ENCODE measurements at regions not wholly inside any gene's neighbourhood (a gene's known extent, or its start where the extent isn't known, plus 50 kb on each side); places are given as distances from the start of the nearest gene placed in this dataset.

DNA sequence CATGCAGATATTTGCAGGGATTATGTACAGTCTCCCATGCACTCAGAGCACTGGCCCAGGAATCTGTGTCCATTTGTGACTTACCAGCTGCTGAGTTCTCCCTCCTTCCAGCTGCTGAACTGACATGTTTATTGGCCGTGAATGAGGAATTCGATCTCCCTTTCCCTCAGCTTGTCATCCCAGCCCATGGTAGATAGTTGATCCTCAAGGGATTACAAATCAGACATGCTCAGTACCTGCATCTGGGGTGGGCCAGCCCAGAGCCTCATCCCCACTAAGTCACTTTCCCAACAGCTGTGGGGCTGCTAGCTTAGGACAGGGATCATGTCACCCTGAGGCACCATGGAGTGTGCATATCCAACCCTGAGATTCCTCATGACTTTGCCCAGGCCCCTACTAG is 1284.9 kb upstream of the LRRTM1 start:
- DNase-seq: no peak

DNA sequence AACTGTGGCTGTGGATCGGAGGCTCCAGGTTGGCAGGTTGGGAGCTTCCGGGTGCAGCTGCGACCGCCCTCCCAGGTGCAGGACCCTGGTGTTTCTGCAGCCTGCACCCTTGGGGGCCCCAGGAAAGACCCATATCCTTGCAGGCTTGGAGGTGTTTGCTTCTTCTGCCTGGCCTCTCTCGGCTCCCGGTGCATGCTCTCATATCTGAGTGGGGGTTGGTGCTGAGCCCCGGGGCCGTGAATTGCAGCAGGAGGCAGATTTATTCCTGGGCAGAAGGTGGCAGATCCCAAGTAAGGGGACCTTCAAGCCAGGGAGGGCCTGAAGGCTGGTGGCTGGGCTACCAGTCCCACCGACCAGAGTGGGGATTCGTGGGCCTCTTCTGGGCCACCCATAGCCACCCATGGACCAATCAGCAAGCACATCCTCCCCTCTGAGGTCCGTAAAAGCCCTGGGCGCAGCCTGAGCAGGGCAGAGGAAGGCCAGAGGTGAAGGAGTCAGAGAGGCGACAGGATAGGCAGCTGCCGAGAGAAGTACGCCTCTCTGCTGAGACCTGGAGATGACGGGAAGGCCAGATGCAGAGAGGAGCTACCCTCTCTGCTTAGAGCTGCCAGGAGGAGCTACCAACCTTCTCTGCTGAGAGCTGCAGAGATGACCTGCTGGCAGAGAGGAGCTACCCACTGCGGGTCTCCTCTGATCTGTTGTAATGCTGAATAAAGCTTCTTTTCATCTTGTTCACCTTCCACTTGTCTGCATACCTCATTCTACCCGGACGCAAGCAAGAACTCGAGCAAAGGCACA is 1279.0 kb upstream of the LRRTM1 start:
- DNase-seq: no peak

DNA sequence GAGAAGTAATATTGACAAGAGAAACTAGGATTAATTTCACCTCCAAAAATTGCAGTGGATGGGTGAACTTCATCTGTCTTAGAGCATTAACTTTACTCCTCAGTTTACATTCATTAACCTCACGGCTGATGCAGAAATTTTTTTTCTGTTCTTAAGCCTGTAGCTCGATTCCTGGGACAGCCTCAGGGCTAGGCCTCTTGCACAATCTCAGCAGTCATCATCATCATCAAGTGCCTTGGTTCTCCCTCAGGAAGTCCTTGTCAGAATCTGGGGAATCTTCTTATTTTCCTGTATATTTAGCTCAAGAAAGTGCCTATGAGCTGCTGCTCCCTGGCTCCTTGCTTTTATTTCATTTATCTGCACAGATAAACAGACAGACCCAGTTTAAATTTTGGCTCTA is 1272.2 kb upstream of the LRRTM1 start:
- DNase-seq: no peak

DNA sequence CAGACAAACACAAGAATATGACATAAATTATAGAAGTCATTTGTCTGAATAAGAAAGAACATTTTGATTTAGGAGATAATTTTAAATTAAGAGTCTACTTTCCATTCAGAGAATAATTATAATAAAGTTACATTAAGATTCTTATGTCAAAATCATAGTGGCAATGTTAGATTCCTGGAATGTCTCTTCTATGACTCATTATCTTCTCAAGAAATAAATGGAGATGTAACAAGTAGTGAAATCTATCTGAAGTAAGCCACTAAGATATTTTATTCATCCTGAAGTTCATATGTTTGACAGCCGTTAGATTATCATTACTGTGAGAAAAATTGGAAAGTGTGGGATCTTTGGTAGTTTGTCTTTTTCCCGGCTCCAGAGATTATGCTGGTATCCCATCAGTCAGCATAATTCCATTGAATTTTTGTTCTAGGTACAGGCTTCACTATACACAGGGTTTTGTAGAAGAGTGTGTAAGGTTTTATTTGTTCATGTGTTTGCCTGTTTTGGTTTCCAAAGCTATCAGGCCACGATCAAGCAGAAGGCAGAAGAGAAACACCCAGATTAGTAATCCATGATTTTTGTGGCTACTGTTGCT is 1246.6 kb upstream of the LRRTM1 start:
- DNase-seq: no peak

DNA sequence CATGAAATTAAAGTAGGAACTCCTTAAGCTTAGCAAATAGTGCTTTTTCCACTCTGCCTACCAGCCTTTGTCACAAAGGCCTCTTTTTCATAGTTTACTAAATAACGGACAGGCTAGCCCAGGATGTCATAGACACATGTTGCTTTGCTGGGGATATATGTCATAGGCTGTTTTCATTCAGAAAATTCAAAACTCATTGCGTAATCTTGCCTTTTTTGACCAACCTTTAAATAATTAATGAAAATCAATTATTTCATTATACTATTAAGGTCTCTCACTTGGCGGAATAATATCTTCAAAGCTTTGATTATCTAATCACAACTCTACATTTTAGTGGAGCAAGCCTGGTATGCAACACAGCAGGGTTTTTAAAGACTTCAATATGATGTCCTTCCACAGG is 1245.7 kb upstream of the LRRTM1 start:
- DNase-seq: no peak

DNA sequence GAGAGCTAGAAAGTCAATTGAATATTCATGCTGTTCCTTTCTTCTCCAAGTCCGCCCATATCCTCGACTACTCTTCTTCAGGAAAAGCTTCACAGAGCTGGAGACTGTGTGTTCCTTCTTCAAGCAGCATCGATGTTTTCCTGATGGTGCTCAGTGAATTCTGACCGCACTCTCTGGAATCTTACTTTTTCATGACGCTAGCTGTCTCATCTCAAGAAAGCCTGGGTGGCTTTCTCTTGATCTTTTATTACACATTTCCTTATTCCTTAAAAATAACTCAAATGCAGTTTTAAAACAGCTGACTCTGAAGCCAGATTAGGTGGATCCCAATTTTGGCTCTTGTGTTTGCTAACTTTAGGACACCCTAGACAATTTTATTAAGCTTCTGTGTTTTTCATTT is 1245.1 kb upstream of the LRRTM1 start:
- no peak for DNase-seq

DNA sequence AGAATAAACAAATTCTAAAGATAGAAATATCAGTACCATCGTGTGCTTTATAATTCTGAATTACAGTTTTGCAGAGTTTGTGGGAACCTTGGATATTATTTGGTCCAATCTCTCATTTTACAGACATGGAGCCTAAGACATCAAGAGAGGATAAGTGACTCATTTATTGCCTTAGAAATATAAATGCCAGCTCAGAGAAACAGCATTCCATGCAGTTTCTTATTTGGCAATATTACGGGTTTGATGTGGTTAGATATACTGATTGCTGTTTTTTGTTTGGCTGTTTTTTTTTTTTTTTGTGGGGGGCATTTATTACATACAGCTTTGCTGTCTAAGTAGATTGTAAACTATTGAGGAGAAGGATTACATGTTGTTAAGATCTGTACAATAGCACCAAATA is 1241.1 kb upstream of the LRRTM1 start:
- no peak for DNase-seq

DNA sequence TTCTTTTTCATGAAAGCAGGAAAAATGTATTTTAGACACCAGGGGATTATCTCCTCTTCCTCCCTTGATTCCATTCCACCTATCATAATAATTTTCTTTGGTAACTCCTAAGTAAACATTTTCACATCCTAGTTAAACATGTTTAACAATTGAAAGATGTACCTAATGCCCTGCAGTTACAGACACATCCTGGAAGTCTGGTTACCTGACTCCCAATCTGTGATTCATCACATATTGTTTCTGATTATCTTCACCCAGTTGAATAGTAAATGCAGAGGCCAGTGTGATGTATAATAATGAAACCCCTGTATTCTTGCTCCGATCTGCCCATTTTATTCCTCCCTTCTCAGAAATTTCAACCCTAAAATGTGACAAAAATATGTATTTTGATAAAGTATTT is 1237.6 kb upstream of the LRRTM1 start:
- no peak for DNase-seq

DNA sequence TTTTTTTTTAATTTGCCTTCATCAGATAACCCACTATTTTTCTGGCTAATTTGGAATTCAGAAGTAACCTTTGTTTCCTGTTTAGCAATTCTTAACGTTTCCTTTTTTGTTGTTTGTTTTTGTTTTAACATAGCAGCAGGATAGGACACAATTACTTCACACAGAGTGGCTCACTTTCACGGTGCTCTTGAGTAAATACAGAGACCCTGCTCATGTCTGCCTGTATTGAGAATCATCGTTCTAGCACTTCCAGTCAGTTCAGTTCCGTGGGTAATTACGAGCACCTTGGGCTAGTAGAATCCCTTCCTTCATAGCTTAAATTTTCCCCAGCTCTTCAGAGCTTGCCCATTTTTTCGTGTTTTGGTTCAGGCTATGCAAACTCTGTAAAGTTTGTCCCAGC is 1225.4 kb upstream of the LRRTM1 start:
- DNase-seq: no peak

DNA sequence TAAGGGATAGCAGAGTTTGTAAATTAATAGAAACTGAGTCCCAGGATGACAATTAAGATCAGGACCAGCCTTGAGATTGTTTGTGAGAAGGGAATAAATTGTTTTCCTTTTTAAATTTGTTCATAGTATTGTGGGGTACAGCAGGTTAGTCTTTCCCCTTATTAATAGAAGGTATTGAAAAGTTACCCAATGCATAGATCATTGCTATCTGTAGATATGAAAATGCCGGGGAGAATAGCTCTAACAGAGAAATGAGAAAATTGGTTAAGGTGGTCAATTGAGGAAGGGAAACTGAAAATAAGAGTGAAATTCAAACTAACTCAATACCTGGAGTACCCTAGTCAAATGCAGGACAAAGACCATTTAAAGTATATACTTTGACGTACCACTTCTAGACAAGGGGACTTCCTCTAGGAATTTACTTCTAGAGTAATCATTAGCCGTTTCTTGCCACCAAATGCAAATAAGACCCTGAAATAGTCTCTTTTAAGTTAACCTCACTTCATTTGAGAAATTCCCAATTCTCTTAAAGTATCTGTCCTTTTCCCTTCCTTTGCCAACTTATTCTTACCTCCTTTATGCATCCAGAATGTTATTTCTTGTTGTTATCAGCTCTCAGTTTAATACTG is 1224.4 kb upstream of the LRRTM1 start:
- no peak for DNase-seq

DNA sequence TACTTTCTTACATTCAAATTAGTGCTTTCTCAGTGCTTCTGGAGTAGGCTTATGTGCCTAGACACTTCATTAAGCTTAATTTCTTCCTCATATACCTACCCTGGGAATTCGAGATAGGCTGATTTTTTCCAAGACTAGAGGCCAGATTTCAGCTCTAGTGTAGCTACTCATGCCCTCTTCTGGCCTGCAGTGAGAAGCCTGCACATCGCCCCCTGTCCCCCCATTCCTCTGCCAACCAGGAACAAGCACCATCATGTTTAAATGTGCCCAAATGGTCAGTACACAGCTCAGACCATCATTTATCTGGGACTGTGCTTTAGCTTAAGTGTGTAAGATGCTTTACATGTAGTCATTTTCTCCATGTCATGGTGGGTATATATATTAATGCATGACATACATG is 1218.8 kb upstream of the LRRTM1 start:
- DNase-seq: no peak

DNA sequence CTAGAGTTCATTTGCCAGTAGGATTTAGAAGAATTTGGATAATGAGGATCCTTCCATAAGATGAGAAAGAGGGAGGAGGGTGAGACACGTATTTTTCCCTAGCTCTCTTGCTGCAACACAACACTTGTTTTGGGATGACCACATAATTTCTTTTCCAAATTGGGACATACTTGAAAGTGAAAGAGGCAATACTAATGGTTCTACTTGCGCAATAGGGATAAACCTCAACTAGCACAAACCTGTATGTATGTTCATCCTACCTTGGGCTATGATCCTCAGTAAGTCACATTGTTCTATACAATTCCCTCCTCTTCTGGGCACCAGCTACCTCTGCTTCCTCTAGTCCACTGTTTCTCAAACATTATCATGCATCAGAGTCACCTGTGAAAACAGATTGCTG is 1208.8 kb upstream of the LRRTM1 start:
- DNase-seq: no peak

DNA sequence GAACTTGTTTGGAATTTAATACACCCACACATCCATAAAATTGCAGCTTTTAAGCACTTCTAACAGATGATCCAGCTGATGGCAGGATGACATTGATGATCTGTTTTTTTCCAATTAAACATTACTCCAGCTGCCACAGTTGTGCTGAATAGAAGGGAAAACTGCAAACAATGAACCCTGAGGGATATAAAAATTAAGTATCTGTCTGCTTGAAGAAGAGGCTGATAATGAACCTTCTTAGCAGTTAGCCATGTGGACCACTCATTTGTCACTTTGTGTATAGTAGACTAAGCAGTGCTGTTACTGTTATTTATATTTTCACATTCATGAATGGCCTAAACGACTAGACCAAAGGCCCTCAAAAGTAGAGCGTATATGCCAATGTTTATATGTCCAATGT is 1201.0 kb upstream of the LRRTM1 start:
- no peak for DNase-seq

DNA sequence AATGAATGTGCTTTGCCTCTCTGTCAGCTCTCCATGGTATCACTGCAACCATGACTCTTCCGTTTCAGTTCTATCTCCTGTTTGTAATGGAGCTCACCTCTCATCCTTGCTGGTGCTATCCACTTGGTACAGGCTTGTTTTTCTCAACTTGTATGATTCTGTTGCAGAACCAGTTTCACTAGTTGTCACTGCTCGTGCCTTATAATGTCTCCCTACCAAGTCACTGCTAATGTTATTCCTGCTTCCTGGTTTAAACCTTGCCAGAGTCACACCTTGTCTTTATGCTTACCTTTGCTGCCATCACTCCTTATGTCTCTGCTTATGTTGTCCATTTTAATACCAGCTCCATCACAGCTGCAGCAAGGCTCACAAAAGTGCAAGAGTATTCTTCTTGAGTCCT is 1191.0 kb upstream of the LRRTM1 start:
- no peak for DNase-seq

DNA sequence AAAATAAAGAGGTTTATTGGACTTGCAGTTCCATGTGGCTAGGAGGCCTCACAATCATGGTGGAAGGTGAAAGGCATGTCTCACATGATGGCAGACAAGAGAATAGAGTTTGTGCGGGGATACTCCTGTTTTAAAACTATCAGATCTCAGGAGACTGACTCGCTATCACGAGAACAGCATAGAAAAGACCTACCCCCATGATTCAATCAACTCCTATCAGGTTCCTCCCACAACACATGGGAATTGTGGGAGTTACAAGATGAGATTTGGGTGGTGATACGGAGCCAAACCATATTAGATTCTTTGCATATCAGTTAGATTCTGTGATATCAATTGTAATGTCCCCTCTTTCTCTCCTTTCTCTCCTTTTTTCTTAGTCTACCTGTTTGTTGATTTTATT is 1178.7 kb upstream of the LRRTM1 start:
- DNase-seq: no peak

DNA sequence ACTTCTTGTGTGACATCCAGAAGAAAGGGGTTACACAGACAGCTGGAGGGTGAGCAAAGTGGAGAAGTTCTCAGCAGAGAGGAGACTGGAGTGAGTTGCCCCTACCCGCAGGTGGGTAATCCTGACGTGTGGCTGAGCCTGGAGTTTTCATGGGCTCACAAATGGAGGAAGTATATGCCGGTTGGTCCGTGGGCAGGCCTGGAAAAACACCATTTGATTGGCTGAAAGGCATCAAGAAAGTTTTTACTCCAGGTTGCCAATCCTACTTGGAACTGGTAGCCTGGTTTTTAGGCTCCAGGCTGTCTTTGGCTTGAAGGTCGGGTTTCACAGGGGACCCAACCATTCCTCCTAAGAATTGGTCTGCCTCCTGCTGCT is 1177.4 kb upstream of the LRRTM1 start:
- no peak for DNase-seq

DNA sequence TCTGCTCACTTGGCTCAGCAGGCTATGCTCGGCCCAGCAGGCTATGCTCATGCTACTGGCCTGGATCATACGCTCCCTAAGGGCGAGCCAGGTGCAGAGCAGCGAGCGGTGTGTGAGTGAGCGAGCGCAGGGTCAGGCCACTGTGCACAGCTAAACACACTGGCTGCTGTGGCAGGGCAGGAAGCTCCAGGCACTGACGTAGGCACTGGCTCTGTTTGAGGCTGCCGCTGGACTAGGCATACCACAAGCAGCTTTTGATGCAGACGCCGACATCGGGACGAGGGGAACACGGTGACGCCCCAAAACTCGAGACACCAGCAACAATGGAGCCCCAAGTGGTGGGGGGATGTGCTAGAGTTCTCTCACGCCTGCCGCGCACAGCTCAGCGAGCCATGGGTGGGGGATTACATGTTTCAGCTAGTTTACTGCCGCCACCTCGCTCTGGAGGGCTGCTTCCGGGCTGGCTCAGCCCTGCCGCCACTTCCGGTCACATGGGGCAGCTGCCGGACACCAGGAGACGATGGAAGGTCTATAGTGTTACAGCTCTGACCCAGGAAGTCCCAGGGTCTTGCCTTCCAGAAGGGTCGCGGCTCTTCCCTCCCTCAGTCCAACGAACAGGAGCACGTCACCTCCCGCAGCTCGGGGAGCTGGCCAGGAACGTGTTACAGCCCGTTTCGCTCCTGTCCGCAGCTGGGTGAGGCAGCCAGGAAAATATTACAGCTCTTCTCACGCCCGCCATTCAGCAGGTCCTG is 1176.9 kb upstream of the LRRTM1 start:
- DNase-seq: no peak

DNA sequence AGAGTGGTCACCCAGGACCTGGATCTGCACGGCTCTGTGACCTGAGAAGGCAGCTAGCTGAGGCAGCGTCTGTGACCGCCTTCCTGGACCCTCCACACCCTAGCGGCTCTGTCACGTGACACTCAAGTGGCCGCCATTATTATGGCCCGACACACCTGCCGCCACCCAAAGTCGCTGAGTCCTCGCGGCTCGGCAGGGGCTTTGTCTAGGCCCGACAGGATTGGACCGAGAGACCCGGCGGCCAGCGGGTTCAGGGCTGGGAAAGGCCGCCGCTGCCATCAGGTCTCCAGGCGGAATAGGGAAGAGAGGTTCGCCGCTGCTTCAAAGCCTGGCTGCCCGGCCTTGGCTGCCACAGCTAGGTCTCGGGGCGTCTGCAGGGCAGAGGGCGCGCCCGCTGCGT is 1162.5 kb upstream of the LRRTM1 start:
- no peak for DNase-seq

DNA sequence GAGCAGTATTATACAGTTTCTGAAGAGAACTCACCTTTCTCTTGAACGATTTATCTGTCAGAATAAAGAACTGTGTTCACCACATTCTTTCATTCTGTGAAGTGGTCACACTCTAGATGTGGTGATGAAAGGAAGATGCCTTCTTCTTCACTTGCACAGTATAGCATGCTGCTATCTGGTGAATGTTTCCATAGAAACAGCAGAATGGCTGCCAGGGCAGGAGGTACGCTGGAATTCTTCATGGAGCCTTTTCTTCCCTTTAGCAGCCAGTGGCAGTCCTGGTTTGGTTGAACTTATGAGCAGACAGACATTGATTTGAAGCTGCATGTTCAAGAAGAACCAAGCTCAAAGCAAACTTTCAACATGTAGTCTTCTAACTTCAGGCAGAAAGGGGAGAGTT is 1157.9 kb upstream of the LRRTM1 start:
- DNase-seq: no peak

DNA sequence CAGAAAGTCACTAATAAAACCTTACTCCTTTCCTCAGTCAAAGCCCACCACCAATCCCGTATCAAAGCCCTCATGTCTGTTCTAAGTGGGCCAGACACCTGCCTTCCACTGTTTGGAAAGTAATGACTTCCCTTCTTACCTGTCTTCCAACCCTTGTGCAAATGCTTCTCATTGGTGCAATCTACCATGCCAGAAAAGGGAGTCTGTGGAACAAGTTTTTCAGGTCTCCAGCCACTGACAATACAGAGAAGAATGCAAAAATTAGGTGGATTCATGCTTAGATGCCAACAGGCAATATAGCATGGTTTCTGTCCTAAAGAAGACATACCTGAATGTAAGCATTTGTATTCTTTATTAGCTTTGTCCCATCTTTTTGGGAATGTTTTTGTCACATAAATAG is 1140.6 kb upstream of the LRRTM1 start:
- no peak for DNase-seq

DNA sequence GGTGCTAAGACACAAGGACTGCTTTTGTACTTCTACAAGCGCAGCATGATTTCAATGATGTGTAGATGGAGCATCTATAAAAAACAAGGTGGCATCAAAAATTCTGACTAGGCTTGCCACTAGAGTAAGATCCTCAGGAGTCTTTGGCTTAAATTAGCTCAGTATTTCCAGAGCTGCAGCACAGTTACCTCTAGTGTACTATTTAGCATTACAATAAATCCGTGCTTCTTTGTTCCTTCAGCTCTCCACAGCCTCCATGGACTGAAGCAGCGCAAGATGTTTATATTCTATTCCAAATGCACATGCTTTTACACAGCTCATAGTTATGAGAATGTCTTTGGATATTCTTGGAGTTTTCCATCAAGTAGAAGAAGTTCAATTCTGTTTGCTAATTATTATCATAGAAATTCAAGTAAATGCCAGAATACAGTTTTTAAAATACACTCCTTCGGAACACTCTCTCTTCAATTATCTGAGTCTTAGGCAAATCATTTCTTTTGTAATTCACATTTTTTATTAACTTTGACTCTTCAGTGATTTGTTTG is 1133.0 kb upstream of the LRRTM1 start:
- no peak for DNase-seq

DNA sequence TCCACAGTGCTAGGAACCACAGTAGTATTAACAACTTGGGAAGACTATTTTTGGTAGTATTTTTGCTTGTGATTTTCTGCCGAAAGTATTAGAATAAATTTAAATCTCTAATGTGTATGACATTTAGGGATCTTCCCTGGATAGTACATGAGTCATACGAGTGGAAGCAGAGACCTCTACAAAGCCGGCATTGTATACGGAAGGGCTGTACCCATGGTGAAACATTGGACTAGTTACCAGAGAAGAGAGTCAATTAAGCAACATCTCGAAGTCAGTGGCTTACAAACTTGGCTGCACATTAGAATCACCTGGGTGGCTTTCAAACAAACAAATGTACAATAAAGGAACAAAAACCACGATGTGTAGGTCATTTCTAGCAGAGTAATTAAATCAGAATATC is 1131.7 kb upstream of the LRRTM1 start:
- no peak for DNase-seq

DNA sequence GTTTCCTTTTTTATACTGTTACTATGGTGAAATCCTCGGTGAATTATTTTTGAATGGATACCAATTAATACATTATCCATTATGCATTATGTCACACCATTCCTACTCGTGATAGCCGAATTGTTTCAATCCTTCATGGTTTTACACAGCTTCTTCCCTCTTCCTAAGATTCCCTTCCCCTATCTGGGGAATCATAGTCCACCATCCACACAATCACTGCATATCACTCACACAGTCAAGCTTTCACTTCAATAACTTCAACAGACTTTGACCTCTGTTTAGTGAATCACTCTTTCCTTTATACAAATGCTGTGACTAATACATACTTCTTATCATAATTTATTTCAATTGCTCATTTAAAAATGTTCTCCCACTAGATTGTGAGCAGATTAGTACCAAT is 1108.1 kb upstream of the LRRTM1 start:
- no peak for DNase-seq

DNA sequence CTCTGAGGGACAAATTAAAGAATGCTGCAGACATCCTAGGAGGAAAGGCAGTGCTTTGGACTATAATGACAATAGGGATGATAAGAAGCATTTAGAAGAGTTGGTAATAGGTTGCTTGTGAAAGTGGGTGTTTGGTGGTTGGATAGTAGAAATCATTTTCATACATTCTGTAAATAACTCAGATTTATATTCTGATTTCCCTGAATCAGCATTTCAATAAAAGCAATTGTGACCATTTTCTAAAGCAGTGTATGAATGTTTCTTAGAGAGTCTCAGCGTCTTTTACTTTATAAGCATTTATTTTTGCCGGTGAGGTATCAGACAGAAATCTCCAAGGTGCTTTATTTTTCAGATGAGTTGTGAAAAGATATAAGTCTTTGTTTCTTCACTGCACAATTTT is 1099.0 kb upstream of the LRRTM1 start:
- DNase-seq: no peak
